HG03520 (cell line): ENCODE measurements at regions not wholly inside any gene's neighbourhood (a gene's known extent, or its start where the extent isn't known, plus 50 kb on each side); places are given as distances from the start of the nearest gene placed in this dataset.

Experiments
- ATAC-seq: cut with Tn5 transposase; IDR thresholded peaks from one replicate; pipeline ENCODE4 v1.9.1; 2021; ENCODE audit warnings: mild to moderate bottlenecking, moderate library complexity; ENCODE audit not compliant: unreplicated experiment

DNA sequence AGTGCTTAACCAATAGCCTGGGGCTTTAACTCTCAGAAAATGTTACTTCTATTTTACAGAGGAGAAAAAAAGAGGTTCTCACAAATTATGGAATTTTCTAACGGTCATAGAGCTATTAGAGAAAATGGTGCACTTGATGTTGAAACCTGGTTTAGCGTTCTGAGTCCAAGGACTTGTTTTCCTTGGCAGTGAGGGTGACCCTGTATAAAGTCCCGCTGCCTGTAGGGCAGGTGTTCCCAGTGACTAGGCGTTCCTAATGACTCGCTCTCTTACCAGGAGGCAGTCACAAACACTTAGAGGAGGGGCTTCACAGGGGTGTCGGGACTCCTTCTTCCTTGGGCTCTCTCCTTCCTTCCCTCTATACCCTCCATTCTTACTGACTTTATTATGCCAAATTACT, 175.8 kb downstream of the ACTR3 start:
- no peak for ATAC-seq

DNA sequence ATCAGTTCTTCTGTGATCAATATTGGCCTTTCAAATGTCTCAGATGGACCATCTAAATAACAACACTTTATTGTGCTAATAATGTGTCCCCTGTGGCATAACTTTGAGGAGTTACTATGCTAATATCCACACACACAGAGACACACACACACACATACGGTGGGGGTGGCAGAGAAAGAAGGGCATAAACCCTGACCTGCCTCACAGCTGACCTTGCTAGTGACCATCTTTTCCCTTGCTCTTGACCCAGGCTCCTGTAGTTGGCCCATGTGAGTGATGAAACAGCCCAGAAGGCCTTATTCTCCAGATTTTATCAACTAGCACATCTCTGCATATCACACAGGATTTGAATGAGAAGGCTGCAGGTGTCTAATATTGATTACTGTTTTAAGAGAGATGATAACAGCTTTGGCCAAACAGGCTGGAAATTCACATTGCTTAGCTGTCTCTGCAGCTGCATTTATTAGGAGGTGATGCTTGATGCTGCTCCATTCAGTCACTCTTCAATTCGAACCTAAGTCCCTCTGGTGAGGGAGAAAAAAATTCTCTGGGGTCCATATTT, 176.4 kb downstream of the ACTR3 start:
- no peak for ATAC-seq

DNA sequence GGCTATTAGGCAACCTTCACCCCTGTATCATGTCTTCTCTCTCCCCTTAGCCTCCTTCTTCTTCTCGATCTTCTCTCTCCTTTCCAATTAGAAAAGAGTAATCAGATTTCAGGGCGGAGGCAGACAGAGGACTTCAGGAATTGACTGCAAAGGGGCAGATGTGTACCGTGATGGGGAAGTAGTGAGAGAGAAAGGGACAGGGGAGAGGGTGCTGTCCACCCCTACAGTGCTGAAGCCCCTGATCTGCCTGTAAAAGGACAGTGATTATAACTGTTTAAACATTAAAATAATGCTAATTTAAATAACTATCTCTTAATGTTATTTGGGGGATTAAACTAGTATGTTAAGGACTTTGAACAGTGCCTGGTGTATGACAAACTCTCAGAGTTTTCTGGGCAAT, 178.5 kb downstream of the ACTR3 start:
- no peak for ATAC-seq

DNA sequence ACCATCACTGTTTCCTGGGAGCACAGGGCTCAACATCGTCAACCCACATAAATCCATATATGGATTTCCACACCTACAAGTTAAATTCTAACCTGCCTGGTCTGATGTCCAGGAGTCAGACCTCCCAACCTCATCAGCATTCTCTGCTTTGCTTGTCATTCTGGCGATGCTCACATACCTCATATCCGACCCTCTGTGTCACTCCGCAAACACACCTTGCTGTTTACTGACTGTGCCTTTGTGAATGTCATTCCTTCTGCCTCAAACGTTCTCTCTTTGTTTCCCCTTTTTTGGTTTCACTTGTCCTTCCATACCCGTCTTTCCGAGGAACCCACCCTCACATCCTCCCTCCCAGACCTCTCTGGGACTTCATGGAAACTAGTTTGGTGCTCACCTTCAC, 187.1 kb downstream of the ACTR3 start:
- no peak for ATAC-seq

DNA sequence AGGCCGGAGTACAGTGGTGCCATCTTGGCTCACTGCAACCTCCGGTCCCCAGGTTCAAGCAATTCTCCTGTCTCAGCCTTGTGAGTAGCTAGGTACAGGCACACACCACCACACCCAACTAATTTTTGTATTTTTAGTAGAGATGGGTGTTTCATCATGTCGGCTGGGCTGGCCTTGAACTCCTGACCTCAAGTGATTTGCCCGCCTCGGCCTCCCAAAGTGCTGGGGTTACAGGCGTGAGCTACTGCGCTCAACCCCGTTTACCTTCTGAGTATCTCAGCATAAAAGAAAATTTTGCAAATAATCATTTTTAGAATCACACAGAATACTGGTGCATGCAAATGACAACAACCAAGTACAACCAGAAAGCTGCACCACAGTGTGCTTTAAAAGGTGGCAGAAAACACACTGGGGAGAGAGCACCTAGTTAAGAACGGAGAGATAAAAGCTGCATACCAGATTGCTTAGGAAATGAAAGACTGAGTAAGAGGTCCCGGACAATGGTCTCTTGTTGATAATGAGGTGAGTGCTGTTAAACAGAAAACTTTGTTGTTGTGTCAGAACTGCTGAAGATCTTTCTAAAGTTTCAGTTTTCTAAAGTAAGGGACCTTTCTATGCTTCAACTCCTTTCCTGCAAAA, 189.6 kb downstream of the ACTR3 start:
- no peak for ATAC-seq

DNA sequence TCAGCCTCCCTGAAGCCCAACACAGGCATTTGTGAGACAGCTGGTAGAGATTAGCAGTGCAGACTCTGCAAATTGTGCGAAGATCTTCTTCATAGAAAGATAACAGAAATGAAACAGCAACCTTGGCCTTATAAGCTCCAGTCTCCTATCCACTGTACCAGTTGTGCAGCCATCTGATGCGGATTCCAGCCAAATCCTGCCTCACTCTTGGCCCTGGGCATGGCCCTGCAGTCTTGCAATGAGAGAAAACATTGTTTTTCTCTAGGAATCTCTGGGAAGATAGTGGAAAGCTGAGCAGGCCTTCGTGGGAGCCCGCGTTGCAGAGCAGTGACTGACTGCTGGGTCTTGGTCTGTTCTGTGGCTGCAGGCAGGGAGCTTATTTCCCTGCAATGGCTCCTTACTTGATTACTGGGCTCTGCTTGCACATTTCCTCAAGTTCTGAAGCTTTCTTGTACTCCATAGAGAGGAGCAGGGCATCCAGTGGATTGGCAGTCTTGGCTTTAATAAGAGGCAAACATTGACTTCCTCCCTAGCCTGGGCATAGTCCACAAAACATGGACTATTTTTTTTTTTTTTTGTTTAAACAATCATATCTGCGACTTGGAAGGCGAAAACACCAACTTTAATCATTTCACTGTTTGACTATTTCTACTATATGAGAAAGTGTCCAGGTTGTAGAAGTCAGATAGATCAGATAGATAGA, 193.0 kb downstream of the ACTR3 start:
- ATAC-seq, result no peak

DNA sequence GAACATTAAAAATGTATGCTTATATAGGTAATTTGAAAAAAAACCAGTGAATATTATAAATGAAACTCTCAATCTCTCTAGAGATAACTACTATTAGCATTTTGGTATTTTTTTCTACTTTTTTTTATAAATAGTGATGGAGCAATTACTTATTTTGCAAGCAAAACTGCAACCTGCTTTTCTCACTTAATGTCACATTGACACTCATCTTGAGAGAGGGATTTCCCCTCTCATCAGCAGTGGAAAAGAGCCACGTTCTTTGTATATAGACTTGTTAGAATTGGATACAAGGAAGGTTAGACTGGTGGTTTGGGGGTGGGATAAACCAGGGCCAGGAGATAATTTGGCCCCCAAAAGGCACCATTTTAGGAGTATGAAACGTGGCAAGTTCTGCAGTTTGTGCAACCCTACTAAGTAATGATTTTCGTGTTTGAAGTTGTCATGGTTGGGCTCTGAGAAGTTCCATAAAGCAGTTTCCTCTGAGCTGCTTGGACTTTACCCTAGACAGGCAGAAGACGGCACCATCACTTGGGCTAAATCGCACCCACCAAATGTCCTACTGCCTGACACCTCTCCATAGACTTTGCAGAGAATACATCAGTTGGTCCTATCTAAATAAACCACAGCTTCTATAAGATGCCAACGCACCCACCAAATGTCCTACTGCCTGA, 194.0 kb downstream of the ACTR3 start:
- peak; percentile 69 for ATAC-seq

DNA sequence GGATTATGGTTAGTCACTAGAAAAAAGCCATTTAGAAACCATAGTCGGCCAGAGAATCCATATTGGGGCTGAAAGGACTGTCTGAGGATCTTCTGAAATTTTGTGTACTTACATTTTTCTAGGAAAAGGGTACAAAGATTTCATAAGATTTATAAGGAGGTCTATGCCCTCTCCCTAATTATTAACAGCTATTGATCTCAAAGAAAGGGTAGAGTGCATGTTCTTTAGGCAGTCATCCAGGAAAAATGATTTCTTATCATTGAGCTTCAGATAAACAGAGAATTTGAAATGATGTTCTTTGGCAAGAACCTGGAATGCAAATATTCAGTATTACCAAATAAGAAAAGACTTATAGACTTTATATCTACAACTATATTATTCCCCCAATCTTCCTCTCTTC, 195.3 kb downstream of the ACTR3 start:
- no peak for ATAC-seq

DNA sequence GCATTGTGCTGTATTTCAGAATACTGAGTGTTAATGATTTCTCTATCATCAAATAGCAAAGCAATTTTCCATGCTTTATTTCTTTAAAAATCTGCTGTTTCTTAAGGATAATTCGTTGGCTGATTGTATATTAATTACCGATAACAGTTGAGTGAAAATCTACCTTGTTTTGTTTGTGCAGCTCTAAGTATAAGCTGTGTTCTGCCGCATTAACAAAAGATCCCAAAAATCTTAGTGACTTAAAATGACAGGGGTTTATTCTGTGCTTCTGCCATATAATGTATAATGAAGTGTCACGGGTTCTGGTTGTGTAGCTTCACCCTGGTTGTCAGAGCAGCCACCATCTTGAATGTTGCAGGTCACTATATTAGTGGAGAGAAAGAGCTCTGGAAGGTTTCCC, 196.1 kb downstream of the ACTR3 start:
- ATAC-seq, result no peak

DNA sequence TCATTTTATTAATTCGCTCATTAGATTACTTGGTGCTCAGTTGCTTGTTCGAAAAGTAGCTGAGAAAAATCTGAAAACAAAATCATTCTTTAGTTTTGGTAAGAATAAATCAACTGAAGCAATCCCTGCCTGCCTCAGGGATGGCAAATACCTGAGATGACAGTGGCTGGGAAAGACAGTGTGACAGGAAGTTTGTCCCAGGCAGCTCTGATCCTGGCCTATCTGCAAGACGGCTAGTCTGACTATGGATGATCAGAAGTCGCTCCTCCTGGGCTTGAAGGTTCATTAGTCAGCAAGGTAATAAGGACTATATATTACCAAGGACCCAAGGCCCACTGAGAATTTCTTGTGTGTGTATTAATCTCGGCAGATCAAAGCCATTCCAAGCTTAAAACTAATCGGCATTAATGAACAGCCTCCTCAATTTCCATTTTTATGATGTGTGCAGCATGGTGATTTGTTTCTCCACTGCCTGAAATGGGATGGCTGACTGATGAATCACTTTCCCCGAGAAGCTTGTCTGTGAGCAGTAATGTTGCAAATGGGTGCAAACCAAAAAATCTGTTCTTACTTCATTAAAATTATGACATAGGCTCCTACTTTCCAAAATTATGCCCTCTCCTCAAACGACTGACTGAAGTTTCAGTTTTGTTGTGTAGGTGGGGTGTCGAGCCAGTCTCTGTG, 199.9 kb downstream of the ACTR3 start:
- no peak for ATAC-seq

DNA sequence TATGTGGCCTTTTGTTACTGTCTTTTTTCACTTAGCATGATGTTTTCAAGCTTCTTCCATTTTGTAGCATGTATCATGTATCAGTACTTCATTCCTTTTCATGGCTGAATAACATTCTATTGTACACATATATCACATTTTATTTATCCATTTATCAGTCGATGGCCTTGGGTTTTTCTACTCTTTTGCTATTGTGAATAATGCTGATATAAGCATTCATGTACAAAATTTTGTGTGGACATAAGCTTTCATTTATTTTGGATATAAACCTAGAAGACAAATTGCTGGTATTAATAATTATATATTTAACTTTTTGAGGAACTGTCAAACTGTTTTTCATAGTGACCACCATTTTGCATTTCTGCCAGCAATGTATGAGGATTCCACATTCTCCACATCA, 201.1 kb downstream of the ACTR3 start:
- ATAC-seq, result no peak

DNA sequence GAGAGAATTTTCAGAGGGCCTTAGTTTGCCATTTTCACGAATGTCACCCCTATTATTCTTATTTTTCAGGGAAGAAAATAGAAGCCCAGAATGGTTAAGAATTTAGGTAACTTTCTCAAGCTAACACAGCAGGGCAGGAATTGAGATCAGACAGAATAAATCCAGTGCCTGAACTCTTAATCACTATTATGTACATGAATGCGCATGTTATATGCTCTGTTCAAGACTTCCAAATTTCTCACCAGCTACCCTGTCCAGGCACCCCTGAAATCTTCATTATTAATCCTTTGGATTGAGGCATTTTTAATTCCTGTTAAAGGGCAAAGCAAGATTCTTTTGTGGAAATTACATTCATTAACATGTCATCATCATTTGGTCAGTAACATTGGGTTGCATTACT, 218.4 kb downstream of the ACTR3 start:
- ATAC-seq, result no peak

DNA sequence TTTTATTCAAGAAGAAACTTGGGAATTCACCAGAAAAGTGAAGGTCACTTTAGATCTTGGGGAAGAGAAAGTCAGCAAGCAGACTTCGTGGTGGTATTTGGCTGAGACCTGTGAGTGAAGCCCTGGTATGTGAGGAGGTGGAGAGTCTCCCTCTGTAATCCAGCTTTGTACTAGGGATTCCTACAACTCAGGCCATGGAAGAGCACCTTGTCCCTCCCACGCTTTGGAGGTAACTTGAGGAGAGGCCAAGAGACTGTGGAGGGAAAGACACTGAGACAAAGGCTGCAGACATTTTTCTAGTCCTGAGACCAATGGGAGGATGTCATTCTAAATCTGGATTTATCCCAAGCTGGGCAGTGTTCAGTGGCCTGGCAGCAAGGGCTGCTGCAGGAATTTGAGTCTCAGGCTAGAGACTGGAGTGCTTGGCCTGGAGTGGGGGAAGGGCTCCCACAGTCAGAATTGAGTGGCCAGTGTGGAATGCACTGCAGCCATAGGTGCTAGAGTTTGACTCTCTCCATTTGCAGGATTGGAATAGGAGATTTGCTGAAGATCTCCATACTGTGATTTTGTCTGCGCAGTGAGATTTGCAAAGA, 219.0 kb downstream of the ACTR3 start:
- no peak for ATAC-seq

DNA sequence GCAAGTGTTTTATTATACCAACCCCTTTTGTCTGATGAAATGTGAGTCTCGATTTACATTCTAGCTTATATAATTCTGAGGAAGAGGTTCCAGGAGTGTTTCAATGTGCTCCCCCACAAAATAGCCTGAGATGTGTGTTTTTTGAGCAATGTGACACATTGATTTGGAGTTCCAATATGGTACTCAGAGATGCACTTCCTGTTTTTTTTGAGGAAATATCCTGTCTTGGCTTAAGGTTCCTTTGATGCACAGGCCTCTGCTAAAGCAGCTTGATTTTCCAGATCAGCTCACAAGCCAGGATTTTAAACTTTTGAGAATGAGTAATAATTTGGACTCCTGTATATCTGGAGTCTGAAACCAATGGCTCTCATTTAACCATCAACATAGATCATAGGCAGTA, 221.4 kb downstream of the ACTR3 start:
- no peak for ATAC-seq

DNA sequence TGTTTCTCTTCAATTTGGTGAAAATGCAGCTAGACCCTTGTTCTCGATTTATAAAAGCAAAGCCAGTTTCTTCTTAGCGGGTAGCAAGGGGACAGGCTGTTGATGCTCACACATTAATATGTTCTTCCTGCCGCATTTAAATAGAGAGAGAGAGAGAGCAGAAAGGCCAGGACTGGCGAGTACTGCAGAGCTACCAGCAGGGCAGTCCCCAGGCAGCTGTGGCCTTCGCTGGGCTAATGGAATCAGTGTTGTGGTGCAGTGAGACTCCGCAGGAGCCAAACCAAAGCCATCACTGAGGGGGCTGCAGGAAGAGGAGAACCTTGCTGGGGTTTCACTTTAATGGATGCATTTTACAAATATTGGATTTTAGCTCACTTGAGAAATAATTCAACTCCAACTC, 223.6 kb downstream of the ACTR3 start:
- ATAC-seq, result no peak

DNA sequence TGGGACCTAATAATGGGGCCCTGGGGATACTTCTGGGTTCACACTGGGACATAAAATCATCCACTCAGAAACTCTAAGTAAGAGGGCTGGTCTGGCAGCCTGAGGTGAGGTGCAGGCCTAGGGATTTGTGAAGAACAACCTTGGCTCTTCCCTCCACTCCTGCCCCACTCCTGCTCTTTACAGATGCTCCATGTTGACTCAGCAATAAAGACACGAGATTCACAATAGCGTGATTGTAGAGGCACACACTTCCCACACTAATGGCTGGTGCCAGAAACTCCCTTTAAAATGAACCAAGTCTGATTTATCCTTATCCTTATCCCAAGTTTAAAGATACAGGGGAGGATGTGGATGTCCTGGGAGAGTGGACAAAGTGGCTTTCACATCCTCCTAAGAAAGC, 228.2 kb downstream of the ACTR3 start:
- no peak for ATAC-seq

DNA sequence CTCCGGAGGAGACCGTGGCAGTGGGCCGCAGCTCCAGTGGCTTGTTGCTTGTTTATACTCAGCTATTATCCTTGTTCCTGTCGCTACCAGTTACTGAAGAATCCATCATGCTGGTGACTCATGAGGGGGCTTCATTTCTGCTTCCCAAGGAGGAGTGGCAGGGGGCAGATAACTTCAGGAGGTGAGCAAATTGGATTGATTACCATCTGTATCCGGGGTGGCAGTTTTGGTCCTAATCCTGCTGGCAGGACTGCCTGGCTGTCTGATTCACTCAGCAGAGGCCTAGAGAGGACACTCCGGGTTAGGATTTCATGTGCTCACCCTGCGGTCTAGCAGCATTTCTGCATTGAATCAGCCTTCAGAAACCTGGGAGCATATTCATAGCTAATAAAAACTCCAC, 230.0 kb downstream of the ACTR3 start:
- no peak for ATAC-seq

DNA sequence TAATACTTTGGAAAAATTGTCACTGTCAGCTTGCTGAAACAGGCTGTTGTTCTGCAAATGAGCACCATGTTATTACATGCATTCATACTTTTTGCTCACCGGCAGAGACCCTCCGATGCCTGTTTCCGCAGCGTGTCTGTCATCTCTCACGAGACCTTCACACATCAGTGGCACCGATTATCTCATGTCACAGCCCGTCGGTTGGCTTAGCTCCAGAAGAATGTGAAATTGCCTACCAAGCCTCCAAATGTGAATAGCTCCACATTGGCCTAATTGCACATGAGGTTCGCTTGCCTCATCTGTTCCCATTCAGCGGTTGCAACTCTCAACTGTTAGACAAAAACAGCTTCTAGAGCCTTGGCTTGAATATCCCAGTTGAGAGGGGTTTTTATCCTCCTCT, 233.0 kb downstream of the ACTR3 start:
- ATAC-seq, result no peak

DNA sequence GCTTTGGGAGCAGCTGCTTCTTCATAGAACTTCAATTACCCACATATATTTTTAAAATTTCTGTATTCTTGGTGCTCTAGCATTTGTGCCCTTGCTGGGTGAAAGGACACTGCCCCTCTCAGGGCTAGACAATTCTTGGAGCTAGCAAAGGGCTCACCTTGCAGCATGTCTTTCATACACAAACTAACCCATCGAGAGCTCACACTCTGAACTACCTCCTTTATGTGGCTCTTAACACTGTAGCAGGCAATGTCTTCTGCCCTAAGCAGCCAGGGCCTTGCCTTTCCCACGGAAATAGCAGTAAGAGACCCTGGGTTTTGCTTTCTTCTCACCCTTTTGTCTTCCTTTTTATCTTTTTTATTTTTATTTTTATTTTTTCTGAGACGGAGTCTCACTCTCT, 234.0 kb downstream of the ACTR3 start:
- no peak for ATAC-seq

DNA sequence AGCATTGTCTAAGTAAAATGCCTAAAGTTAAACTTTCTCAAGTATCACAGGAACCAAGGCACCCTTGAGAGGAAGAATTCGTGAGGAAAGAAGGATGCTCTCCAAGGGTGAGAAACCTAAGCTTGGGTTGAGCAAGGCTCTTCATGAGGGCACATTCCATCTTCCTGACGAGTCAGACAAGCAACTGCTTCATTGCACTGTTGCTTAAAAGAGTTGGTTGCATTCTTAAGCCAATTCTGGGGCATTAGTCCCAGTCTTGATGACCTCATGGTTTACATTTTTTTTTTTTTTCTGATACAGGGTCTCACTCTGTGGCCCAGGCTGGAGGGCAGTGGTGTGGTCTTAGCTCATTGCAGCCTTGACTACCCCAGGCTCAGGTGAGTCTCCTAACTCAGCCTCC, 237.5 kb downstream of the ACTR3 start:
- ATAC-seq, result no peak

DNA sequence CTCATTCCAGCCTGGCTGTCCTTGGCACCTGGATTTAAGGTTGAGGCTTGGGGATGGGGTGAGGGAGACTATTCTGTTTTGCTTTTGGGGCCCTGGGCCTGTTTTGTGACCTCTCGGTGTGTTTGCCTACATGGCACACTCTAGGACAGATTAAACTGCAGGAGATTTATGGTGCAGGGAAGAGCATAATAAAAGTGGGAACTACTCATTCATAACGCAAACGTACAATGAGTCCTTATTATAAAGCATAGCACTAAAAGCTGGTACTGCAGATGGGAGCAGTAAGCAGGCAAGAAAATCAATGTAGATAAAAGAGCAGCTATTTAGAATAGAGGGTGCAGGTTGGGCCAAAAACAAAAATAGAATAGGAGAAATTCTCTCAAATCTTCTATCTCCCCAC, 238.4 kb downstream of the ACTR3 start:
- no peak for ATAC-seq
